Activated CD4-positive, alpha-beta T cell treated with anti-CD3 and anti-CD28 coated beads, Interleukin-2, amount 10 ng/mL, durations not matched to agents 24 days and 14 days (primary cell): ENCODE measurements at regions not wholly inside any gene's neighbourhood (a gene's known extent, or its start where the extent isn't known, plus 50 kb on each side); places are given as distances from the start of the nearest gene placed in this dataset.
"Not testable (repeated sequence)": the region's sequence is repeated elsewhere in the genome, so short reads cannot be mapped to it uniquely, and the experiment has no call there.

ENCODE experiments used
- DNase-seq: peaks from one replicate; pipeline ENCODE4 v3.0.0; 2022
- H3K27ac Mint-ChIP-seq: one replicate; pipeline ENCODE4 v1.8.0; 2022; ENCODE audit warnings: mild to moderate bottlenecking, mixed read lengths
- H3K27me3 Mint-ChIP-seq: one replicate; pipeline ENCODE4 v1.8.0; 2022; ENCODE audit warnings: mixed read lengths
- H3K36me3 Mint-ChIP-seq: one replicate; pipeline ENCODE4 v1.8.0; 2022; ENCODE audit warnings: low read depth, mild to moderate bottlenecking, mixed read lengths
- H3K4me1 Mint-ChIP-seq: one replicate; pipeline ENCODE4 v1.8.0; 2021; ENCODE audit warnings: mixed read lengths
- H3K4me3 Mint-ChIP-seq: one replicate; pipeline ENCODE4 v1.8.0; 2022; ENCODE audit warnings: mild to moderate bottlenecking, moderate library complexity, mixed read lengths
- H3K9me3 Mint-ChIP-seq: one replicate; pipeline ENCODE4 v1.8.0; 2021; ENCODE audit warnings: mixed read lengths
- intact Hi-C: fragments of 100-400 bp; cut with micrococcal nuclease; formaldehyde crosslinking; loops from one replicate; pipeline ENCODE4 v1.15.1; 2023

- Mint-ChIP-seq H3K36me3 (no peaks in the 10 kb centered on the region), H3K4me3 (no peak overlapping the region), H3K27ac (no peak overlapping the region), H3K27me3 (no peaks in the 10 kb centered on the region), H3K9me3 (peaks cover 13% of the 10 kb centered on the region), H3K4me1 (no peaks in the 10 kb centered on the region)
- no peak for DNase-seq
- intact Hi-C loops: no loop called here
Observed at GRCh38 chr5:167296661-167297060, 994.8 kb upstream of the WWC1 start.

GRCh38 chr5:167299861-167300260, 991.6 kb upstream of the WWC1 start:
- H3K4me3 Mint-ChIP-seq, DNase-seq, H3K36me3 Mint-ChIP-seq, H3K4me1 Mint-ChIP-seq, H3K27me3 Mint-ChIP-seq, intact Hi-C loops, H3K27ac Mint-ChIP-seq: not testable (repeated sequence)
- peaks cover 15% of the 10 kb centered on the region for H3K9me3 Mint-ChIP-seq

GRCh38 chr5:167303582-167303981, 987.9 kb upstream of the WWC1 start:
- no peak overlapping the region for H3K4me3 Mint-ChIP-seq
- no peaks in the 10 kb centered on the region for H3K4me1 Mint-ChIP-seq
- intact Hi-C loops: no loop called here
- no peak for DNase-seq
- no peaks in the 10 kb centered on the region for H3K36me3 Mint-ChIP-seq
- no peak overlapping the region for H3K27ac Mint-ChIP-seq
- H3K9me3 Mint-ChIP-seq: peaks cover 15% of the 10 kb centered on the region
- no peaks in the 10 kb centered on the region for H3K27me3 Mint-ChIP-seq

GRCh38 chr5:167304834-167305469, 986.5 kb upstream of the WWC1 start:
- intact Hi-C loops: no loop called here
- Mint-ChIP-seq H3K27ac (no peak overlapping the region), H3K36me3 (no peaks in the 10 kb centered on the region), H3K27me3 (no peaks in the 10 kb centered on the region), H3K4me3 (no peak overlapping the region), H3K4me1 (no peaks in the 10 kb centered on the region), H3K9me3 (peaks cover 14% of the 10 kb centered on the region)
- DNase-seq: no peak

- Mint-ChIP-seq H3K36me3 (no peaks in the 10 kb centered on the region), H3K4me1 (no peaks in the 10 kb centered on the region), H3K27me3 (no peaks in the 10 kb centered on the region), H3K4me3 (no peak overlapping the region), H3K9me3 (peaks cover 7% of the 10 kb centered on the region), H3K27ac (no peak overlapping the region)
- no peak for DNase-seq
- intact Hi-C loops: no loop called here
Observed at GRCh38 chr5:167305591-167306213, 985.7 kb upstream of the WWC1 start.

DNA sequence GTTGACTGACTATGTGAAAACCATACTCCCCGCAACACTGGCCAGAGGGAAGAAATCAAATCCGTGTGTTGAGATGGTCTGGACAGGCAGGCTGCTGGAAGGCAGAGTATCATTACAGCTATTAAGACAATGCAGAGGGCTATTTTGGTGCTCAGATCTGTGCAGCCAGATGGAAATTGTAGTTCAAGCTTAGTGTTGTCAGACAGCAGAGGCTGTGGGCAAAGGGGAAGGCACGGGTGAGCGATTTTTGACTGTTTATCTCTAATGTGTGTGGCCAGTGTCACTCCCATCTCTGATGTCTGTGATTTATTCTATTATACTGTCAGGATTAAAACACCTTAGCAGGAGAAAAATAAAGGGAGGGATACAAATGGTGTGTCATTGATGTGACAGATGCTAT, 984.4 kb upstream of the WWC1 start:
- Mint-ChIP-seq H3K27ac (no peak overlapping the region), H3K36me3 (no peaks in the 10 kb centered on the region), H3K9me3 (peaks cover 7% of the 10 kb centered on the region), H3K4me1 (no peaks in the 10 kb centered on the region), H3K4me3 (no peak overlapping the region), H3K27me3 (no peaks in the 10 kb centered on the region)
- intact Hi-C loops: no loop called here
- no peak for DNase-seq

DNA sequence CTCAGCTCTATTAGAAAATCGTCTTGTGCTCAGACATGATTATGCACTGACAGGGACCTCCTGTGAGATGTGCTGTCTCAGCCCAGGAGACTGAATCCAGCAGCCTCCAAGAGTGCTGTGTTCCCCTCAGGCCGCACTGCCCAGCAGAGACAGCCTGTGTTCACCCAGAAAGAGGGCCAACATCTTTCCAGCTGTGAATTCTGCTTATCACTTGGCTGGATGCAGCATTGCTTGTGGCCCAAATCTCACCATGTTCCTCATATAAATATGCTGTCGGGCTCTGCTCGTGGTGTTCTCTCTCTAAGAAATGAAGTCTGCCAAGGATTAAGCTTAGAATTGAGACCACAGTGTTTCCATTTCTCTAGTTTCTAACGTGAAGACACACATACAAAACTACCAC, 983.0 kb upstream of the WWC1 start:
- intact Hi-C loops: no loop called here
- Mint-ChIP-seq H3K27ac (no peak overlapping the region), H3K9me3 (no peaks in the 10 kb centered on the region), H3K4me3 (no peak overlapping the region), H3K4me1 (no peaks in the 10 kb centered on the region), H3K36me3 (no peaks in the 10 kb centered on the region), H3K27me3 (no peaks in the 10 kb centered on the region)
- DNase-seq: no peak

- no peaks in the 10 kb centered on the region for H3K4me1 Mint-ChIP-seq
- H3K36me3 Mint-ChIP-seq: no peaks in the 10 kb centered on the region
- no peaks in the 10 kb centered on the region for H3K9me3 Mint-ChIP-seq
- intact Hi-C loops: no loop called here
- no peak overlapping the region for H3K4me3 Mint-ChIP-seq
- no peak for DNase-seq
- H3K27ac Mint-ChIP-seq: no peak overlapping the region
- H3K27me3 Mint-ChIP-seq: no peaks in the 10 kb centered on the region
Observed at GRCh38 chr5:167309941-167310517, 981.4 kb upstream of the WWC1 start.

- H3K27ac Mint-ChIP-seq: no peak overlapping the region
- no peak overlapping the region for H3K4me3 Mint-ChIP-seq
- H3K36me3 Mint-ChIP-seq: no peaks in the 10 kb centered on the region
- no peaks in the 10 kb centered on the region for H3K4me1 Mint-ChIP-seq
- H3K9me3 Mint-ChIP-seq: no peaks in the 10 kb centered on the region
- H3K27me3 Mint-ChIP-seq: no peaks in the 10 kb centered on the region
- intact Hi-C loops: no loop called here
- DNase-seq: no peak
Observed at GRCh38 chr5:167311340-167311739, 980.1 kb upstream of the WWC1 start.

DNA sequence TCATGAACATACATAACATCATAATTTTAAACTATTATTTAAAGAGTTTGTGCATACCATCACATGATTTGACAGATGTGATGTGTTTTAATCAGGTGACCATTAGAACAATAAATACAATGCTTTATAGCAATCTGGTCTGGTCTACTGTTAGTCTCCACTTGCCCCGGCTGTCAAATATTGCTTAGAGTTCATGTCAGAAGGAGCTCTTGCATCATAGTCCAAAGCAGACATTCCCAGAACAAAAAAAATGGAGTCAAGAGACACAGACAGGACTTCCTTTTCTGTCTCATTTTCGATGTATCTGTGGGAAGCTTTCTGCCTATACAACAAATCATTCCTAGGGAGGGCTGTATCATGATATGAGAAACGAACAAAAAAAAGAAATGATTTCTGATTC, 979.2 kb upstream of the WWC1 start:
- H3K27ac Mint-ChIP-seq: no peak overlapping the region
- H3K4me1 Mint-ChIP-seq: no peaks in the 10 kb centered on the region
- intact Hi-C loops: no loop called here

GRCh38 chr5:167315762-167316161, 975.7 kb upstream of the WWC1 start:
- intact Hi-C loops: no loop called here
- H3K27ac Mint-ChIP-seq: no peak overlapping the region
- no peak for DNase-seq
- no peaks in the 10 kb centered on the region for H3K36me3 Mint-ChIP-seq
- no peaks in the 10 kb centered on the region for H3K9me3 Mint-ChIP-seq
- H3K4me3 Mint-ChIP-seq: no peak overlapping the region
- no peaks in the 10 kb centered on the region for H3K27me3 Mint-ChIP-seq
- H3K4me1 Mint-ChIP-seq: no peaks in the 10 kb centered on the region

More for the DNA sequence above, 979.2 kb upstream of the WWC1 start:
- H3K27me3 Mint-ChIP-seq: no peaks in the 10 kb centered on the region
- H3K9me3 Mint-ChIP-seq: no peaks in the 10 kb centered on the region
- DNase-seq: no peak
- no peak overlapping the region for H3K4me3 Mint-ChIP-seq
- H3K36me3 Mint-ChIP-seq: no peaks in the 10 kb centered on the region

DNA sequence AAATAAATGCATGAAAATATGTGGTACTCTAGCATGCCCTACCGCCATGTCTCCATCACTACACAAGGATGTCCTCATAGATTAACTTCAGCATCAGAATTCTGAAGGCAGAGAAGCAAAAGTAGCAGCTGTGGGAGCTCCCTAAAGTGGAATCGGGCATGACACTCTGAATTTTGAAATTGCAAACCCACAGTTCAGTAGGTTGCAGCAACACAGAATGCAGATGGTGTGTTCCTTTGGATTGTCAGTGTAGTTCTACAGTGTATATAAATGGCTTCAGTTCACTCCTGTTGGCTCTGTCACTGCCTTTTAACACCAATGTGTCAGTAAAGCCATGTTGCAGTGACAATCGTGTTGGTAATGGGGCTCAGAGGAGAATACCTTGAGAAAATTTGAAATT, 973.6 kb upstream of the WWC1 start:
- Mint-ChIP-seq H3K9me3 (no peaks in the 10 kb centered on the region), H3K27me3 (no peaks in the 10 kb centered on the region), H3K4me3 (no peak overlapping the region), H3K36me3 (no peaks in the 10 kb centered on the region), H3K4me1 (no peaks in the 10 kb centered on the region), H3K27ac (no peak overlapping the region)
- intact Hi-C loops: no loop called here
- no peak for DNase-seq

GRCh38 chr5:167319243-167319642, 972.2 kb upstream of the WWC1 start:
- H3K27me3 Mint-ChIP-seq: no peaks in the 10 kb centered on the region
- no peaks in the 10 kb centered on the region for H3K36me3 Mint-ChIP-seq
- no peak overlapping the region for H3K4me3 Mint-ChIP-seq
- DNase-seq: no peak
- no peaks in the 10 kb centered on the region for H3K9me3 Mint-ChIP-seq
- no peak overlapping the region for H3K27ac Mint-ChIP-seq
- H3K4me1 Mint-ChIP-seq: no peaks in the 10 kb centered on the region
- intact Hi-C loops: no loop called here

DNA sequence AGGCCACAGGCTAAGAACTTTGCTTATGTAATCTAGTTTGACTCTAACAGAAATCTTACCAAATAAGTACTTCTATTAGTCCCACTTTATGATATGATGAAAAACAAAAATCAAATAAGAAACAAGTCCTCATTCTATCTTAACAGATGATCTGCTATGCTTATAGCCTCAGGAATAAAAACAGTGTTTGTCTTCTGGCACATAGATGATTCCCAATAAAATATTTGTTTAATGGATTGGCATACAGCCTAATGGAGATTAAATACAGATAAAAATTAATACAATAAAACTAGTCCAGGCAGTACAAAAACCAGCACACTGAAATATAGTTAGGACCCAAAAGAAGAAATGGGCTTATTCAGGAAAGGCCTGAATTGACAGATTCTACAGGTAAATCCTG, 971.4 kb upstream of the WWC1 start:
- intact Hi-C loops: no loop called here
- Mint-ChIP-seq H3K9me3 (no peaks in the 10 kb centered on the region), H3K27ac (no peak overlapping the region), H3K36me3 (no peaks in the 10 kb centered on the region), H3K4me3 (no peak overlapping the region), H3K27me3 (no peaks in the 10 kb centered on the region), H3K4me1 (no peaks in the 10 kb centered on the region)
- no peak for DNase-seq

DNA sequence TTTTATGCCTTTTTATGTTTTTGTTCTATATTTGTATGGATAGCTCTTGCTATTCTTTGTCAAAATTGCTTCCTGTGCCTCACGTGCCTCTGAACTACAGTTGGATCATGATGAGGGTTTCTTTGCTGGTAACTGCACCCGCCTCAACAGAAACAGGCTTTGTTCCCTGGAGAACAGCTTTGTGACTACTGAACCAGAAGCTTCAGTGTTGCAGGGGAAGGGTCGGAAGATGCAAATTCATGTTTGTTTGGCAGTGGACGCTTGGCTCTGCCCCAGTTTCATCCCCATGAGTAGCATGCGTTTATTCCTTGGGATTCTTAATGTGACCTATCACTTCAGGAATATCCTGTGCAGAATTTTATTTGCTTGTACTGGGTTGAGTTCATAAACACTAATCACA, 959.1 kb upstream of the WWC1 start:
- no peaks in the 10 kb centered on the region for H3K27me3 Mint-ChIP-seq
- intact Hi-C loops: no loop called here

More for the DNA sequence above, 959.1 kb upstream of the WWC1 start:
- no peak for DNase-seq
- Mint-ChIP-seq H3K27ac (no peak overlapping the region), H3K36me3 (no peaks in the 10 kb centered on the region), H3K4me3 (no peak overlapping the region), H3K9me3 (peaks cover 7% of the 10 kb centered on the region), H3K4me1 (no peaks in the 10 kb centered on the region)
